ENCODE measurements at regions not wholly inside any gene's neighbourhood (a gene's known extent, or its start where the extent isn't known, plus 50 kb on each side); places are given as distances from the start of the nearest gene placed in this dataset.

DNA sequence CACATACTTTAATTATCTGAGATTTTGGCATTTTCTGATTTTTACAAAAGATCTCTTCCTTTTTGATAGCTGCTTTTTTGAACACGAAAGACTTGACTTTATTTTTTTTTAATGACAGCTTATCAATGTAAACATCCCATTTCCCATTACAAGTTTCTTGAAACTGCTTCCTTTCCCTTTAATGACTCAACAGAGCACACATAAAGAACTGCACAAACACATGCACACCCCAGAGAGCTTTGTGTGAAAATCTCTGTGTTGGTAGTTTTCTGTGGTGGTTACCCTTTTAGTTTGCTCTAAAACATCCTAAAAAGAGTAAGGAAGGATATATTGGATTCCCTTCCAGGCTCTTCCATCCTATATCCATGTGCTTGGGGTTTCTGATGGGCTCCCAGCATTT is 125.1 kb upstream of the ZNF32 start:
- Histone ChIP-seq H3K4me1 (no peaks in the 10 kb centered on the region), H3K9me3 (peaks cover 0 to 5% (median 0%) of the 10 kb centered on the region in 4 donors), H3K27ac (no peak overlapping the region), H3K4me3 (no peak overlapping the region), H3K27me3 (no peaks in the 10 kb centered on the region), H3K36me3 (no peaks in the 10 kb centered on the region)
- 65 to 68% methylated on average over 1 of the region's 1 CpG for WGBS, 2 donors
- TF ChIP-seq EP300 (IDR thresholded peaks at IDR 0.05) (no peak), POLR2A (IDR thresholded peaks at IDR 0.05) (no peak)
- TF ChIP-seq, protein P1, sequence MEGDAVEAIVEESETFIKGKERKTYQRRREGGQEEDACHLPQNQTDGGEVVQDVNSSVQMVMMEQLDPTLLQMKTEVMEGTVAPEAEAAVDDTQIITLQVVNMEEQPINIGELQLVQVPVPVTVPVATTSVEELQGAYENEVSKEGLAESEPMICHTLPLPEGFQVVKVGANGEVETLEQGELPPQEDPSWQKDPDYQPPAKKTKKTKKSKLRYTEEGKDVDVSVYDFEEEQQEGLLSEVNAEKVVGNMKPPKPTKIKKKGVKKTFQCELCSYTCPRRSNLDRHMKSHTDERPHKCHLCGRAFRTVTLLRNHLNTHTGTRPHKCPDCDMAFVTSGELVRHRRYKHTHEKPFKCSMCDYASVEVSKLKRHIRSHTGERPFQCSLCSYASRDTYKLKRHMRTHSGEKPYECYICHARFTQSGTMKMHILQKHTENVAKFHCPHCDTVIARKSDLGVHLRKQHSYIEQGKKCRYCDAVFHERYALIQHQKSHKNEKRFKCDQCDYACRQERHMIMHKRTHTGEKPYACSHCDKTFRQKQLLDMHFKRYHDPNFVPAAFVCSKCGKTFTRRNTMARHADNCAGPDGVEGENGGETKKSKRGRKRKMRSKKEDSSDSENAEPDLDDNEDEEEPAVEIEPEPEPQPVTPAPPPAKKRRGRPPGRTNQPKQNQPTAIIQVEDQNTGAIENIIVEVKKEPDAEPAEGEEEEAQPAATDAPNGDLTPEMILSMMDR (IDR thresholded peaks at IDR 0.05) = no peak
- no peak for DNase-seq (ENCODE audit: low spot score in 2 of 2)

DNA sequence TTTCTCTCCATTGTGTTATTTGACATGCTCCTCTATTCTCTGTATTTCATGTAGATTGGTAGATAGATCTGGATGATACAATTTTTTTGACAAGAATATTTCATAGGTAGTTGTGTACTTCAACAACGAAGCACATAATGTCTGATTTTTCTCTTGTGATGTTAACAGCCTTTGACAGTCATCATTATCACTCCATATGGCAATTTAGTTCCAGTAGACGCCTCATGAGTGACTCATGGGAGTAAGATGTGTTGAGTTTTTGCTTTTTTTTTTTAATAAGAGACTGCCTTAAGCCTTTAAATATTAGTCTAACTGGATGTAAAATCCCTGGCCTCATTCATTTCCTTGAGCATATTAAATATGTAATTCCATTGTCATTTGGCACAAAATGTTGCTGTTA is 123.5 kb upstream of the ZNF32 start:
- no peaks in the 10 kb centered on the region for H3K36me3 ChIP-seq
- 80 to 85% methylated on average over 2 of the region's 2 CpGs for WGBS, 2 donors
- H3K4me1 ChIP-seq = no peaks in the 10 kb centered on the region
- no peak overlapping the region for H3K27ac ChIP-seq
- no peaks in the 10 kb centered on the region for H3K27me3 ChIP-seq
- peaks cover 0 to 21% (median 5%) of the 10 kb centered on the region in 4 donors for H3K9me3 ChIP-seq
- no peak overlapping the region for H3K4me3 ChIP-seq
- DNase-seq (ENCODE audit: low spot score in 2 of 2) = no peak
- no peak for TF ChIP-seq EP300 (IDR thresholded peaks at IDR 0.05)
- no peak for TF ChIP-seq POLR2A (IDR thresholded peaks at IDR 0.05)
- TF ChIP-seq, protein P1 (IDR thresholded peaks at IDR 0.05) = no peak

DNA sequence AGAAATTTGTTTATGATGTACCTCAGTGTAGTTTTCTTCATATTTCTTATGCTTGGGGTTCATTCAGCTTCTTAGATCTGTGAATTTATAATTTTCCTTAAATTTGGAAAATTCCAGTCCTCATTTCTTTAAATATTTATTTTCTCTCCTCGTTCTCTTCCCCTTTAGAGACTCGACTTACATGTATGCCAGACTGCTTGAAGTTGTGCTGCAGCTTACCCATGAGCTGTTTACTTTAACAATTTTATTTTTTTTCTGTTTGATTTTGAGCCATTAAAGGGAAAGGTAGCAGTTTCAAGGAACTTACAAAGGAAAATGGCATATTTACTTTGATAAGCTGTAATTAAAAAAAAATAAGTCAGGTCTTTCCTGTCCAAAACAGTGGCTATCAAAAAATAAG is 123.0 kb upstream of the ZNF32 start:
- Histone ChIP-seq H3K9me3 (peaks cover 0 to 23% (median 6%) of the 10 kb centered on the region in 4 donors), H3K4me3 (no peak overlapping the region), H3K27ac (no peak overlapping the region), H3K36me3 (no peaks in the 10 kb centered on the region), H3K27me3 (no peaks in the 10 kb centered on the region), H3K4me1 (no peaks in the 10 kb centered on the region)
- DNase-seq (ENCODE audit: low spot score in 2 of 2) = no peak
- TF ChIP-seq, protein P1 (IDR thresholded peaks at IDR 0.05) = no peak
- no peak for TF ChIP-seq POLR2A (IDR thresholded peaks at IDR 0.05)
- 74 to 82% methylated on average over 2 of the region's 2 CpGs for WGBS, 2 donors

DNA sequence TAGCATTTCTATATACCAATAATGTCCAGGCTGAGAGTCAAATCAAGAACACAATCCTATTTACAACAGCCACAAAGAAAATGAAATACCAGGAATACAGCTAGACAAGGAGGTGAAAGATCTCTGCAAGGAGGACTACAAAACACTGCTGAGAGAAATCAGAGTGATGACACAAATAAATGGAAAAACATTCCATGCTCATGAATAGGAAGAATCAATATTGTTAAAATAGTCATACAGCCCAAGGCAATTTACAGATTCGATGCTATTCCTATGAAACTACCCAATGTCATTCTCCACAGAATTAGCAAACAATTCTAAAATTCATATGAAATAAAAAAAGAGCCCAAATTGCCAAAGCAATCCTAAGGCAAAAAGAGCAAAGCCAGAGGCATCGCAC is 116.8 kb upstream of the ZNF32 start:
- H3K4me1 ChIP-seq = no peaks in the 10 kb centered on the region
- no peaks in the 10 kb centered on the region for H3K27me3 ChIP-seq
- 87 to 91% methylated on average over 2 of the region's 2 CpGs for WGBS, 2 donors
- H3K36me3 ChIP-seq = no peaks in the 10 kb centered on the region
- H3K27ac ChIP-seq = no peak overlapping the region
- H3K9me3 ChIP-seq = peaks cover 0 to 23% (median 6%) of the 10 kb centered on the region in 4 donors
- no peak for DNase-seq (ENCODE audit: low spot score in 2 of 2)
- no peak for TF ChIP-seq POLR2A (IDR thresholded peaks at IDR 0.05)
- TF ChIP-seq, protein P1 (IDR thresholded peaks at IDR 0.05) = no peak
- no peak for TF ChIP-seq EP300 (IDR thresholded peaks at IDR 0.05)
- no peak overlapping the region for H3K4me3 ChIP-seq

DNA sequence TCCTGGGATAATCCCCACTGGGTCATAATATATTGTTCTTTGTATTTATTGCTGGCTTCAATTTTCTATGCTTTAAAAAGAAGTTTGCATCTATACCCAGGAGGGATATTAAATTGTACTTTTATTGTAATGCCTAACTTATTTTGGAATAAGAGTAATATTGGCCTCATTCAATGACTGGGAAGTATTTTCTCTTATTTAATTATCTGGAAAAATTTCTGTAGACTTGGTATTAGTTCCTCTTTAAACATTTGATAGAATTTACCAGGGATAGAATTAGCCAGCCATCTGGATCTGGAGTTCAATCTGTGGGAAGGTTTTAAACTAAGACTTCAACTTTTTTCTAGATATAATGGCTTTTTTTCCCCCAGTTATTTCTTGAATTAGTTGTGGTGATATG is 115.2 kb upstream of the ZNF32 start:
- DNase-seq (ENCODE audit: low spot score in 2 of 2) = no peak
- no peaks in the 10 kb centered on the region for H3K4me1 ChIP-seq
- no peaks in the 10 kb centered on the region for H3K27me3 ChIP-seq
- no peaks in the 10 kb centered on the region for H3K36me3 ChIP-seq
- no peak overlapping the region for H3K4me3 ChIP-seq
- no peak overlapping the region for H3K27ac ChIP-seq
- TF ChIP-seq POLR2A (IDR thresholded peaks at IDR 0.05) (no peak), EP300 (IDR thresholded peaks at IDR 0.05) (no peak)
- H3K9me3 ChIP-seq = peaks cover 0 to 19% (median 6%) of the 10 kb centered on the region in 4 donors

DNA sequence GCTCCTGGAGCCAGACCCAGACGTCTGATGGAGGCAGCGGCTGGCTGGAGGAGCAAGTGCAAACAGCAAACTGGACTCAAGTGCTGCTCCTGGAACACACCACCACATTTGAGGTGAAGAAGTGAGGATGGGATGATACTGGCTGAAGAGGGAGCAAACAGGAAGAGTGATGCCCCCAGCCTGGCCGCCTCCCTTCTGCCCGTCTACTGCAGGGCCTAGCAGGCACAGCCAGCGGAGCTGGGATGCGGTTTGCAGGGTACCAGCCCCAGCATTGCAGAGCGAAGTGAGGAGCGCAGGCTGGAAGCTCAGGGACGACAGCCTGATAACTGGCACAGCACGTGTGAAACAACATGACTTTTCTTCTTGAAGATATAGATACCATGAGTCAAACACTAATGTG is 111.8 kb upstream of the ZNF32 start:
- Histone ChIP-seq H3K36me3 (no peaks in the 10 kb centered on the region), H3K27me3 (no peaks in the 10 kb centered on the region), H3K4me1 (no peaks in the 10 kb centered on the region), H3K4me3 (no peak overlapping the region), H3K9me3 (no peaks in the 10 kb centered on the region), H3K27ac (no peak overlapping the region)
- DNase-seq (ENCODE audit: low spot score in 2 of 2) = no peak
- TF ChIP-seq, protein P1 (IDR thresholded peaks at IDR 0.05) = no peak
- TF ChIP-seq POLR2A (IDR thresholded peaks at IDR 0.05) (no peak), EP300 (IDR thresholded peaks at IDR 0.05) (no peak)
- WGBS, 2 donors = 90 to 92% methylated on average over 10 of the region's 10 CpGs

Data from tibial nerve (tissue), 4 donors.